ENCODE measurements at regions not wholly inside any gene's neighbourhood (a gene's known extent, or its start where the extent isn't known, plus 50 kb on each side); places are given as distances from the start of the nearest gene placed in this dataset.

- no peak for TF ChIP-seq EZH2phosphoT487 (IDR thresholded peaks at IDR 0.05; ENCODE audit: borderline replicate concordance, low read length)
- TF ChIP-seq EZH2 (IDR thresholded peaks at IDR 0.05; ENCODE audit: low read length, unreplicated experiment), result no peak
- TF ChIP-seq CTCF (conservative IDR thresholded peaks at IDR 0.05; ENCODE audit: low read depth, low read length), result no peak
- Histone ChIP-seq H3K4me3 (ENCODE audit: low read length) (no peak overlapping the region), H3K4me2 (ENCODE audit: low read length) (no peak overlapping the region), H3K79me2 (ENCODE audit: low read length) (no peaks in the 10 kb centered on the region), H3K27ac (ENCODE audit: low read length) (no peak overlapping the region), H4K20me1 (ENCODE audit: low read length) (no peaks in the 10 kb centered on the region), H3K9ac (ENCODE audit: low read length) (no peak overlapping the region), H3K36me3 (ENCODE audit: low read depth, low read length) (no peaks in the 10 kb centered on the region), H3K9me2 (replicated peaks; ENCODE audit: low read length) (no peaks in the 10 kb centered on the region), H3F3A (ENCODE audit: low read length, unreplicated experiment) (no peaks in the 10 kb centered on the region), H3K27me3 (ENCODE audit: low read length) (0 out of 2 replicates have a peak, but pooled peaks cover 2% of the 10 kb centered on the region), H2AFZ (ENCODE audit: low read length) (no peak overlapping the region), H3K4me1 (ENCODE audit: insufficient read depth, low read length) (no peaks in the 10 kb centered on the region), H3K9me3 (ENCODE audit: low read length) (no peaks in the 10 kb centered on the region)
- DNase-seq, result no peak
- ChIA-PET CTCF (no interaction called here), POLR2A (ENCODE audit: unreplicated experiment) (no interaction called here)
- no TSS peak for BruUV-seq (replicated peaks)
- intact Hi-C loops (cut with micrococcal nuclease), result no loop called here
- no peak for ATAC-seq
These were observed 657.6 kb downstream of the MED13L start for GRCh38 chr12:115619889-115620288.

DNA sequence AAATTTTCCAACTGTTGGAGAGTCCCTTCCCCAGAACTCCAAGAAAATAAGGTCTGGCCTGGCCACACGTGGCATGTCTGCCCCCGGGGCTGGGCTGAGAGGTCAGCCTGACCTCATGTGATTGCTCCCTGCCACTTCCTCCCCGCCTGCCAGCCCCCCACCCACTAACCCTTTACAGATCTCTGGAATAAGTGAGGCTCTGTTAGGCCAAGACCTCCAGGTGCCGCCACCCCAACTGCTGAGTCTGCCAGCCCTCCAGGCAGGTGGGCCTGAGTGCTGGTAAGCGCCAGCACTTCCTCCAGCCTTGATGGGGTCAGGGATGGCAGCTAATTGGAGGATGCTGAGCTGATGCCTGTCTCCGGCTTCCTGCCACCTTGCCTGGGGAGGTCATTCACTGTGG, 658.4 kb downstream of the MED13L start:
- no peak for TF ChIP-seq EZH2phosphoT487 (IDR thresholded peaks at IDR 0.05; ENCODE audit: borderline replicate concordance, low read length)
- no peak for DNase-seq
- no peaks in the 10 kb centered on the region for H3K4me1 ChIP-seq (ENCODE audit: insufficient read depth, low read length)
- intact Hi-C loops (cut with micrococcal nuclease), result no loop called here
- no peak for ATAC-seq
- H2AFZ ChIP-seq (ENCODE audit: low read length), result no peak overlapping the region
- H3K79me2 ChIP-seq (ENCODE audit: low read length), result no peaks in the 10 kb centered on the region
- POLR2A ChIA-PET (ENCODE audit: unreplicated experiment), result no interaction called here
- no peaks in the 10 kb centered on the region for H4K20me1 ChIP-seq (ENCODE audit: low read length)
- no peaks in the 10 kb centered on the region for H3K36me3 ChIP-seq (ENCODE audit: low read depth, low read length)
- no peak overlapping the region for H3K27ac ChIP-seq (ENCODE audit: low read length)
- no peaks in the 10 kb centered on the region for H3K9me2 ChIP-seq (replicated peaks; ENCODE audit: low read length)
- no peaks in the 10 kb centered on the region for H3F3A ChIP-seq (ENCODE audit: low read length, unreplicated experiment)
- H3K9ac ChIP-seq (ENCODE audit: low read length), result no peak overlapping the region
- H3K9me3 ChIP-seq (ENCODE audit: low read length), result no peaks in the 10 kb centered on the region
- peaks cover 10% of the 10 kb centered on the region; the same call in 1 of the 2 replicates for H3K27me3 ChIP-seq (ENCODE audit: low read length)
- BruUV-seq (replicated peaks), result no TSS peak
- H3K4me3 ChIP-seq (ENCODE audit: low read length), result no peak overlapping the region
- no peak overlapping the region for H3K4me2 ChIP-seq (ENCODE audit: low read length)
- CTCF ChIA-PET, result no interaction called here

- no peaks in the 10 kb centered on the region for H3K9me3 ChIP-seq (ENCODE audit: low read length)
- no peaks in the 10 kb centered on the region for H3K4me1 ChIP-seq (ENCODE audit: insufficient read depth, low read length)
- intact Hi-C loops (cut with micrococcal nuclease), result no loop called here
- TF ChIP-seq EZH2 (IDR thresholded peaks at IDR 0.05; ENCODE audit: low read length, unreplicated experiment) (no peak), CTCF (conservative IDR thresholded peaks at IDR 0.05; ENCODE audit: low read depth, low read length) (no peak), EZH2phosphoT487 (IDR thresholded peaks at IDR 0.05; ENCODE audit: borderline replicate concordance, low read length) (no peak)
- no peak overlapping the region for H2AFZ ChIP-seq (ENCODE audit: low read length)
- H3K36me3 ChIP-seq (ENCODE audit: low read depth, low read length), result no peaks in the 10 kb centered on the region
- H3K27me3 ChIP-seq (ENCODE audit: low read length), result peaks cover 19% of the 10 kb centered on the region
- no TSS peak for BruUV-seq (replicated peaks)
- ATAC-seq (no peak), DNase-seq (no peak)
- ChIA-PET POLR2A (ENCODE audit: unreplicated experiment) (no interaction called here), CTCF (no interaction called here)
- H3K9me2 ChIP-seq (replicated peaks; ENCODE audit: low read length), result no peaks in the 10 kb centered on the region
- no peaks in the 10 kb centered on the region for H4K20me1 ChIP-seq (ENCODE audit: low read length)
- no peak overlapping the region for H3K27ac ChIP-seq (ENCODE audit: low read length)
- no peak overlapping the region for H3K9ac ChIP-seq (ENCODE audit: low read length)
- H3K4me2 ChIP-seq (ENCODE audit: low read length), result no peak overlapping the region
- H3K4me3 ChIP-seq (ENCODE audit: low read length), result no peak overlapping the region
- H3F3A ChIP-seq (ENCODE audit: low read length, unreplicated experiment), result no peaks in the 10 kb centered on the region
- H3K79me2 ChIP-seq (ENCODE audit: low read length), result no peaks in the 10 kb centered on the region
These were observed 659.4 kb downstream of the MED13L start for GRCh38 chr12:115618105-115618504.
